ENCODE measurements at regions not wholly inside any gene's neighbourhood (a gene's known extent, or its start where the extent isn't known, plus 50 kb on each side); places are given as distances from the start of the nearest gene placed in this dataset.

GRCh38 chr3:150064971-150065370 is 94.3 kb upstream of the PFN2 start:
- ChIA-PET POLR2A (ENCODE audit: low non-redundant PET) (no interaction called here), CTCF (interaction anchor here (0.6 kb wide), 4 partner anchors 43 to 387 kb away, joined by 3 to 4 read pairs (median 3); no protein-coding TSS in a partner anchor)
- H3K27ac ChIP-seq, result no peak overlapping the region
- DNase-seq (ENCODE audit: low spot score), result no peak
- TF ChIP-seq CTCF (conservative IDR thresholded peaks at IDR 0.05; ENCODE audit: low read depth), result no peak

GRCh38 chr3:150063237-150063636 is 92.5 kb upstream of the PFN2 start:
- TF ChIP-seq CTCF (conservative IDR thresholded peaks at IDR 0.05; ENCODE audit: low read depth), result no peak
- ChIA-PET CTCF (no interaction called here), POLR2A (ENCODE audit: low non-redundant PET) (no interaction called here)
- DNase-seq (ENCODE audit: low spot score), result no peak
- no peak overlapping the region for H3K27ac ChIP-seq

- POLR2A ChIA-PET (ENCODE audit: low non-redundant PET), result no interaction called here
- CTCF ChIA-PET, result no interaction called here
- no peak for TF ChIP-seq CTCF (conservative IDR thresholded peaks at IDR 0.05; ENCODE audit: low read depth)
- no peak overlapping the region for H3K27ac ChIP-seq
- DNase-seq (ENCODE audit: low spot score), result no peak
Observed at GRCh38 chr3:150062492-150062891, 91.8 kb upstream of the PFN2 start.

- POLR2A ChIA-PET (ENCODE audit: low non-redundant PET), result no interaction called here
- H3K27ac ChIP-seq, result no peak overlapping the region
- CTCF ChIA-PET, result no interaction called here
- no peak for DNase-seq (ENCODE audit: low spot score)
- no peak for TF ChIP-seq CTCF (conservative IDR thresholded peaks at IDR 0.05; ENCODE audit: low read depth)
Observed at GRCh38 chr3:150061288-150062024, 90.8 kb upstream of the PFN2 start.

GRCh38 chr3:150059729-150060128 is 89.0 kb upstream of the PFN2 start:
- CTCF ChIA-PET, result no interaction called here
- POLR2A ChIA-PET (ENCODE audit: low non-redundant PET), result no interaction called here
- no peak for TF ChIP-seq CTCF (conservative IDR thresholded peaks at IDR 0.05; ENCODE audit: low read depth)
- no peak overlapping the region for H3K27ac ChIP-seq
- no peak for DNase-seq (ENCODE audit: low spot score)

- CTCF ChIA-PET, result no interaction called here
Observed at GRCh38 chr3:150059241-150059640, 88.5 kb upstream of the PFN2 start.

More at GRCh38 chr3:150059241-150059640, 88.5 kb upstream of the PFN2 start:
- no peak for TF ChIP-seq CTCF (conservative IDR thresholded peaks at IDR 0.05; ENCODE audit: low read depth)
- DNase-seq (ENCODE audit: low spot score), result no peak
- POLR2A ChIA-PET (ENCODE audit: low non-redundant PET), result no interaction called here
- H3K27ac ChIP-seq, result no peak overlapping the region

Data from RWPE1 (cell line).